Retinal pigment epithelial cell (primary cell): ENCODE measurements at regions not wholly inside any gene's neighbourhood (a gene's known extent, or its start where the extent isn't known, plus 50 kb on each side); places are given as distances from the start of the nearest gene placed in this dataset.

ENCODE experiments used
- DNase-seq: peaks from one replicate; pipeline ENCODE4 v3.0.0-alpha.2; 2010; ENCODE audit warnings: low read depth
- H3K4me3 ChIP-seq: 2 replicates; pipeline ENCODE4 v1.5.1; 2011; ENCODE audit warnings: mild to moderate bottlenecking, low read length, control low read depth, moderate library complexity
- TF ChIP-seq, protein P1 (sequence below): conservative IDR thresholded peaks from 2 replicates; pipeline ENCODE4 v1.5.1; 2011; ENCODE audit warnings: low read depth, low read length, control low read depth, inconsistent platforms

GRCh38 chr3:95710684-95711083 is 1103.7 kb upstream of the EPHA6 start:
- no peak for DNase-seq
- H3K4me3 ChIP-seq, result no peak overlapping the region
- TF ChIP-seq, protein P1, sequence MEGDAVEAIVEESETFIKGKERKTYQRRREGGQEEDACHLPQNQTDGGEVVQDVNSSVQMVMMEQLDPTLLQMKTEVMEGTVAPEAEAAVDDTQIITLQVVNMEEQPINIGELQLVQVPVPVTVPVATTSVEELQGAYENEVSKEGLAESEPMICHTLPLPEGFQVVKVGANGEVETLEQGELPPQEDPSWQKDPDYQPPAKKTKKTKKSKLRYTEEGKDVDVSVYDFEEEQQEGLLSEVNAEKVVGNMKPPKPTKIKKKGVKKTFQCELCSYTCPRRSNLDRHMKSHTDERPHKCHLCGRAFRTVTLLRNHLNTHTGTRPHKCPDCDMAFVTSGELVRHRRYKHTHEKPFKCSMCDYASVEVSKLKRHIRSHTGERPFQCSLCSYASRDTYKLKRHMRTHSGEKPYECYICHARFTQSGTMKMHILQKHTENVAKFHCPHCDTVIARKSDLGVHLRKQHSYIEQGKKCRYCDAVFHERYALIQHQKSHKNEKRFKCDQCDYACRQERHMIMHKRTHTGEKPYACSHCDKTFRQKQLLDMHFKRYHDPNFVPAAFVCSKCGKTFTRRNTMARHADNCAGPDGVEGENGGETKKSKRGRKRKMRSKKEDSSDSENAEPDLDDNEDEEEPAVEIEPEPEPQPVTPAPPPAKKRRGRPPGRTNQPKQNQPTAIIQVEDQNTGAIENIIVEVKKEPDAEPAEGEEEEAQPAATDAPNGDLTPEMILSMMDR, result no peak

DNA sequence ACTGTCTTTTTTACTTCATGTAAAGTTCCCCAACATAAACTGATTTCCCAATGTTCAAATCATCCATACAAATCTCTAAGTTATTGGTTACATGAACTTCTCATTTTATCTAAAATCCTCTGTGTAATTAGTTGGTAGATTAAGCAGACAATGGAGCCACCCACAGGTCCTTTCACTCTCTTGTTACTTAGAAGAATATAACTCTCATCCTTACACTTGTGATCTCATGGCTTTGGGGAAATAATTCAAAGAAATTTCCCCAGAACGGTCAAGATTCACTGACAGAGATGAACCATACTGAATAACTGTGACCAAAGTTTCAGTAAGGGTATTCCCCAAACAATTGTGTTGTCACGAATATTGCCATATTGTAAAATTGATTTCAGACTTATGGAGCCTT is 1102.6 kb upstream of the EPHA6 start:
- DNase-seq, result no peak
- H3K4me3 ChIP-seq, result no peak overlapping the region
- TF ChIP-seq, protein P1, result no peak

- H3K4me3 ChIP-seq, result no peak overlapping the region
- DNase-seq, result no peak
- TF ChIP-seq, protein P1, result no peak
These were observed 1099.3 kb upstream of the EPHA6 start for GRCh38 chr3:95715128-95715527.

DNA sequence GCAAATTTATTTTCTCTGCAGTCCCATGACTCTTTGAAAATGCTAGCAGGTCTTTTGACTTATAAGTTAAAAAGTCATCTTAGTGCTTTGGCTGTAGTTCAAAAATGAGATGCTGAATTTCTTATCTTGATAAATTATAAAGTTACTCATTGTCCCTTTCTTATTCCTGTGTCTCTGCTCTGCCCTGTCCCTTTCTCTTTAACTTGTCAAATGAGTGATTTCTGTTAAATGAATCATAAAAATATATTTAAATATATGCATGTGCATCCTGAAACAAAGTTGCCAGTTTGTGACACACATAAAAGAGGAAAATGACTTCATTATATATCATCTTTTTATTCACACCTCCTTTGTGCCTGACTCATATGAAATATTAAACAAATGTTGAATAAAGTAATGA is 1097.3 kb upstream of the EPHA6 start:
- no peak for DNase-seq
- TF ChIP-seq, protein P1, result no peak
- no peak overlapping the region for H3K4me3 ChIP-seq

DNA sequence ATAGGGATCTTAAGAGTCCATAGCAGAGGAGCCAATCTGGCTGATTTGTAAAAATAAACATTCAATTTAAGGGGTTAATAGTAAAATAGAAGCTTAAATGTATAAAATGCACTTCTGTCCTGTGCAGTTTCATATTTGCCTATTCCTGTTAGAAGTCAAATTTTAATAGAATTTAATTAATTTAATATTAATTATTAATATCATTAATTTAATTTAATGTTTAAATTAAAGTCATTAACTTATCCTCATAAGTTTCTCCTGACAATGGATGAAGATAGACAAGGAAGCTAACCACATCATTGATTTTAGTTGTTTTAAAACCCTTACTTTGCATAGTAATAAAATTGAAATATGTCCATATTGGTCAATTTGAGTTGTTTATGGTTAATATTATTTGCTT is 1096.2 kb upstream of the EPHA6 start:
- TF ChIP-seq, protein P1, result no peak
- no peak for DNase-seq
- no peak overlapping the region for H3K4me3 ChIP-seq

- TF ChIP-seq, protein P1, result no peak
- H3K4me3 ChIP-seq, result no peak overlapping the region
- DNase-seq, result no peak
These were observed 1094.9 kb upstream of the EPHA6 start for GRCh38 chr3:95719481-95719880.

- TF ChIP-seq, protein P1, result no peak
- no peak overlapping the region for H3K4me3 ChIP-seq
- DNase-seq, result no peak
These were observed 1092.5 kb upstream of the EPHA6 start for GRCh38 chr3:95721938-95722337.
